ENCODE measurements at regions not wholly inside any gene's neighbourhood (a gene's known extent, or its start where the extent isn't known, plus 50 kb on each side); places are given as distances from the start of the nearest gene placed in this dataset.

- Histone ChIP-seq H3K4me2 (ENCODE audit: low read length) (no peak overlapping the region), H3F3A (ENCODE audit: insufficient read depth, low read length) (no peaks in the 10 kb centered on the region), H3K27me3 (ENCODE audit: insufficient read depth, low read length) (no peaks in the 10 kb centered on the region), H3K9me3 (ENCODE audit: low read length) (no peaks in the 10 kb centered on the region), H2AFZ (ENCODE audit: low read length) (no peak overlapping the region), H3K79me2 (ENCODE audit: insufficient read depth, low read length) (no peaks in the 10 kb centered on the region), H3K9me2 (ENCODE audit: low read depth, low read length) (no peaks in the 10 kb centered on the region), H3K27ac (ENCODE audit: low read depth, low read length, poor library complexity, severe bottlenecking) (no peak overlapping the region), H4K20me1 (ENCODE audit: insufficient read depth, low read length) (no peaks in the 10 kb centered on the region), H3K36me3 (ENCODE audit: insufficient read depth, low read length) (no peaks in the 10 kb centered on the region), H3K4me1 (ENCODE audit: insufficient read depth, low read length, severe bottlenecking) (no peaks in the 10 kb centered on the region), H3K9ac (ENCODE audit: low read length) (no peak overlapping the region), H3K4me3 (ENCODE audit: low read depth, low read length, poor library complexity, severe bottlenecking) (no peak overlapping the region)
- TF ChIP-seq CTCF (IDR thresholded peaks at IDR 0.05; ENCODE audit: low read length) (no peak), EZH2 (IDR thresholded peaks at IDR 0.05; ENCODE audit: borderline replicate concordance, low read length) (no peak)
These were observed 1568.7 kb downstream of the RPA4 start for GRCh38 chrX:98452456-98452855.

- H3F3A ChIP-seq (ENCODE audit: insufficient read depth, low read length) = no peaks in the 10 kb centered on the region
These were observed 1576.0 kb downstream of the RPA4 start for GRCh38 chrX:98459669-98460068.

GRCh38 chrX:98480606-98481005 lies 1596.9 kb downstream of the RPA4 start:
- no peaks in the 10 kb centered on the region for H3K36me3 ChIP-seq (ENCODE audit: insufficient read depth, low read length)

More at GRCh38 chrX:98459669-98460068, 1576.0 kb downstream of the RPA4 start:
- TF ChIP-seq EZH2 (IDR thresholded peaks at IDR 0.05; ENCODE audit: borderline replicate concordance, low read length) (no peak), CTCF (IDR thresholded peaks at IDR 0.05; ENCODE audit: low read length) (no peak)
- no peaks in the 10 kb centered on the region for H3K27me3 ChIP-seq (ENCODE audit: insufficient read depth, low read length)
- H3K4me1 ChIP-seq (ENCODE audit: insufficient read depth, low read length, severe bottlenecking) = no peaks in the 10 kb centered on the region
- H3K9me3 ChIP-seq (ENCODE audit: low read length) = no peaks in the 10 kb centered on the region
- no peak overlapping the region for H3K9ac ChIP-seq (ENCODE audit: low read length)
- no peaks in the 10 kb centered on the region for H3K36me3 ChIP-seq (ENCODE audit: insufficient read depth, low read length)
- H3K4me2 ChIP-seq (ENCODE audit: low read length) = no peak overlapping the region
- no peaks in the 10 kb centered on the region for H4K20me1 ChIP-seq (ENCODE audit: insufficient read depth, low read length)
- no peak overlapping the region for H2AFZ ChIP-seq (ENCODE audit: low read length)
- H3K4me3 ChIP-seq (ENCODE audit: low read depth, low read length, poor library complexity, severe bottlenecking) = no peak overlapping the region
- no peaks in the 10 kb centered on the region for H3K9me2 ChIP-seq (ENCODE audit: low read depth, low read length)
- H3K79me2 ChIP-seq (ENCODE audit: insufficient read depth, low read length) = no peaks in the 10 kb centered on the region
- no peak overlapping the region for H3K27ac ChIP-seq (ENCODE audit: low read depth, low read length, poor library complexity, severe bottlenecking)

More at GRCh38 chrX:98480606-98481005, 1596.9 kb downstream of the RPA4 start:
- Histone ChIP-seq H3K9me2 (ENCODE audit: low read depth, low read length) (no peaks in the 10 kb centered on the region), H3K4me1 (ENCODE audit: insufficient read depth, low read length, severe bottlenecking) (no peaks in the 10 kb centered on the region), H3K27me3 (ENCODE audit: insufficient read depth, low read length) (no peaks in the 10 kb centered on the region), H4K20me1 (ENCODE audit: insufficient read depth, low read length) (no peaks in the 10 kb centered on the region), H3K9me3 (ENCODE audit: low read length) (no peaks in the 10 kb centered on the region), H3K9ac (ENCODE audit: low read length) (no peak overlapping the region), H3K27ac (ENCODE audit: low read depth, low read length, poor library complexity, severe bottlenecking) (no peak overlapping the region), H3K79me2 (ENCODE audit: insufficient read depth, low read length) (no peaks in the 10 kb centered on the region), H3F3A (ENCODE audit: insufficient read depth, low read length) (no peaks in the 10 kb centered on the region), H2AFZ (ENCODE audit: low read length) (no peak overlapping the region), H3K4me3 (ENCODE audit: low read depth, low read length, poor library complexity, severe bottlenecking) (no peak overlapping the region), H3K4me2 (ENCODE audit: low read length) (no peak overlapping the region)
- TF ChIP-seq EZH2 (IDR thresholded peaks at IDR 0.05; ENCODE audit: borderline replicate concordance, low read length) = no peak
- TF ChIP-seq CTCF (IDR thresholded peaks at IDR 0.05; ENCODE audit: low read length) = no peak
